ACC112 (cell line): ENCODE measurements at regions not wholly inside any gene's neighbourhood (a gene's known extent, or its start where the extent isn't known, plus 50 kb on each side); places are given as distances from the start of the nearest gene placed in this dataset.
A peak's percentile ranks its signal among the peaks of the same experiment; 100 is the strongest.
"Not testable (repeated sequence)": the region's sequence is repeated elsewhere in the genome, so short reads cannot be mapped to it uniquely, and the experiment has no call there.

ENCODE experiments used
- H2AFZ ChIP-seq: fragments of 200-600 bp; sonication (generic); one replicate; pipeline ENCODE4 v1.6.0; 2017; ENCODE audit warnings: antibody characterized with exemption, low read length; ENCODE audit not compliant: unreplicated experiment
- H3K27ac ChIP-seq: fragments of 200-600 bp; sonication (generic); 2 replicates; pipeline ENCODE4 v1.5.1; 2014; ENCODE audit warnings: low read depth, mild to moderate bottlenecking, antibody characterized with exemption, low read length, moderate library complexity
- H3K27me3 ChIP-seq: fragments of 200-600 bp; sonication (generic); 2 replicates; pipeline ENCODE4 v1.6.1; 2014; ENCODE audit warnings: mild to moderate bottlenecking, antibody characterized with exemption, low read length, moderate library complexity, mixed read lengths; ENCODE audit not compliant: insufficient read depth
- H3K36me3 ChIP-seq: fragments of 200-600 bp; sonication (generic); 2 replicates; pipeline ENCODE4 v1.6.1; 2016; ENCODE audit warnings: mild to moderate bottlenecking, antibody characterized with exemption, low read length, moderate library complexity, mixed read lengths; ENCODE audit not compliant: insufficient read depth
- H3K4me1 ChIP-seq: fragments of 200-600 bp; sonication (generic); one replicate; pipeline ENCODE4 v1.6.1; 2016; ENCODE audit warnings: low read length, mixed read lengths; ENCODE audit not compliant: insufficient read depth, unreplicated experiment, control insufficient read depth
- H3K4me3 ChIP-seq: fragments of 200-600 bp; sonication (generic); 2 replicates; pipeline ENCODE4 v1.5.1; 2014; ENCODE audit warnings: mild to moderate bottlenecking, low read depth, low read length
- H3K79me2 ChIP-seq: fragments of 200-600 bp; sonication (generic); one replicate; pipeline ENCODE4 v1.6.0; 2016; ENCODE audit warnings: low read length; ENCODE audit not compliant: control insufficient read depth, unreplicated experiment, insufficient read depth

- H3K27ac ChIP-seq, H3K4me3 ChIP-seq, H3K79me2 ChIP-seq, H3K27me3 ChIP-seq, H3K36me3 ChIP-seq, H2AFZ ChIP-seq, H3K4me1 ChIP-seq: not testable (repeated sequence)
Observed at GRCh38 chr9:63822615-63823374, 1462.2 kb downstream of the FOXD4L5 start.

- not testable (repeated sequence) for H3K27ac ChIP-seq, H3K36me3 ChIP-seq, H3K4me1 ChIP-seq, H3K79me2 ChIP-seq, H2AFZ ChIP-seq, H3K4me3 ChIP-seq
- peaks cover 12% of the 10 kb centered on the region; the same call in 1 of the 2 replicates for H3K27me3 ChIP-seq
Observed at GRCh38 chr9:63821293-63821692, 1463.7 kb downstream of the FOXD4L5 start.

- H3K4me3 ChIP-seq, H3K4me1 ChIP-seq, H3K36me3 ChIP-seq, H3K27ac ChIP-seq, H3K79me2 ChIP-seq, H2AFZ ChIP-seq: not testable (repeated sequence)
- peaks cover 12% of the 10 kb centered on the region; the same call in 1 of the 2 replicates for H3K27me3 ChIP-seq
Observed at GRCh38 chr9:63820882-63821281, 1464.1 kb downstream of the FOXD4L5 start.

GRCh38 chr9:63820383-63820782, 1464.6 kb downstream of the FOXD4L5 start:
- H3K4me1 ChIP-seq, H3K36me3 ChIP-seq, H3K4me3 ChIP-seq, H3K27ac ChIP-seq, H2AFZ ChIP-seq, H3K79me2 ChIP-seq: not testable (repeated sequence)
- peaks cover 12% of the 10 kb centered on the region; the same call in 1 of the 2 replicates for H3K27me3 ChIP-seq

- Histone ChIP-seq H3K27me3 (peaks cover 12% of the 10 kb centered on the region; the same call in 1 of the 2 replicates), H3K27ac (no peak overlapping the region), H3K4me1 (no peaks in the 10 kb centered on the region), H3K4me3 (peak overlapping the region; percentile 67), H3K36me3 (no peaks in the 10 kb centered on the region), H2AFZ (no peak overlapping the region), H3K79me2 (no peaks in the 10 kb centered on the region)
Observed at GRCh38 chr9:63817622-63818518, 1467.1 kb downstream of the FOXD4L5 start.

- H2AFZ ChIP-seq: peak overlapping the region; percentile 26
- no peaks in the 10 kb centered on the region for H3K79me2 ChIP-seq
- peaks cover 12% of the 10 kb centered on the region; the same call in 1 of the 2 replicates for H3K27me3 ChIP-seq
- peak overlapping the region; percentile 67 for H3K4me3 ChIP-seq
- no peaks in the 10 kb centered on the region for H3K36me3 ChIP-seq
- no peaks in the 10 kb centered on the region for H3K4me1 ChIP-seq
- no peak overlapping the region for H3K27ac ChIP-seq
Observed at GRCh38 chr9:63816751-63817621, 1468.0 kb downstream of the FOXD4L5 start.

GRCh38 chr9:63814970-63815669, 1469.9 kb downstream of the FOXD4L5 start:
- H2AFZ ChIP-seq, H3K4me3 ChIP-seq, H3K27ac ChIP-seq: not testable (repeated sequence)

GRCh38 chr9:63813391-63814021, 1471.5 kb downstream of the FOXD4L5 start:
- not testable (repeated sequence) for H3K4me1 ChIP-seq, H3K4me3 ChIP-seq, H3K79me2 ChIP-seq, H2AFZ ChIP-seq, H3K27ac ChIP-seq, H3K36me3 ChIP-seq
- H3K27me3 ChIP-seq: peaks cover 12% of the 10 kb centered on the region; the same call in 1 of the 2 replicates

More at GRCh38 chr9:63814970-63815669, 1469.9 kb downstream of the FOXD4L5 start:
- not testable (repeated sequence) for H3K4me1 ChIP-seq, H3K36me3 ChIP-seq, H3K79me2 ChIP-seq
- peaks cover 12% of the 10 kb centered on the region; the same call in 1 of the 2 replicates for H3K27me3 ChIP-seq

- H2AFZ ChIP-seq, H3K27ac ChIP-seq, H3K27me3 ChIP-seq, H3K4me3 ChIP-seq, H3K79me2 ChIP-seq, H3K4me1 ChIP-seq, H3K36me3 ChIP-seq: not testable (repeated sequence)
Observed at GRCh38 chr9:63812822-63813221, 1472.2 kb downstream of the FOXD4L5 start.
